ENCODE measurements at regions not wholly inside any gene's neighbourhood (a gene's known extent, or its start where the extent isn't known, plus 50 kb on each side); places are given as distances from the start of the nearest gene placed in this dataset.

GRCh38 chr1:31522556-31522845, 53.8 kb upstream of the TINAGL1 start:
- DNase-seq (ENCODE audit: low read depth in 2 of 2) = no peak
- TF ChIP-seq, protein P1, sequence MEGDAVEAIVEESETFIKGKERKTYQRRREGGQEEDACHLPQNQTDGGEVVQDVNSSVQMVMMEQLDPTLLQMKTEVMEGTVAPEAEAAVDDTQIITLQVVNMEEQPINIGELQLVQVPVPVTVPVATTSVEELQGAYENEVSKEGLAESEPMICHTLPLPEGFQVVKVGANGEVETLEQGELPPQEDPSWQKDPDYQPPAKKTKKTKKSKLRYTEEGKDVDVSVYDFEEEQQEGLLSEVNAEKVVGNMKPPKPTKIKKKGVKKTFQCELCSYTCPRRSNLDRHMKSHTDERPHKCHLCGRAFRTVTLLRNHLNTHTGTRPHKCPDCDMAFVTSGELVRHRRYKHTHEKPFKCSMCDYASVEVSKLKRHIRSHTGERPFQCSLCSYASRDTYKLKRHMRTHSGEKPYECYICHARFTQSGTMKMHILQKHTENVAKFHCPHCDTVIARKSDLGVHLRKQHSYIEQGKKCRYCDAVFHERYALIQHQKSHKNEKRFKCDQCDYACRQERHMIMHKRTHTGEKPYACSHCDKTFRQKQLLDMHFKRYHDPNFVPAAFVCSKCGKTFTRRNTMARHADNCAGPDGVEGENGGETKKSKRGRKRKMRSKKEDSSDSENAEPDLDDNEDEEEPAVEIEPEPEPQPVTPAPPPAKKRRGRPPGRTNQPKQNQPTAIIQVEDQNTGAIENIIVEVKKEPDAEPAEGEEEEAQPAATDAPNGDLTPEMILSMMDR (IDR thresholded peaks at IDR 0.05; ENCODE audit: low read depth, low read length) = no peak
- H3K4me3 ChIP-seq (replicated peaks in 1 of 2; ENCODE audit: low read depth in 2 of 2, low read length in 2 of 2) = no peak overlapping the region

GRCh38 chr1:31523012-31523411, 53.3 kb upstream of the TINAGL1 start:
- peak in 1 of 2 donors; percentile 9 for DNase-seq (ENCODE audit: low read depth in 2 of 2)
- no peak overlapping the region for H3K4me3 ChIP-seq (replicated peaks in 1 of 2; ENCODE audit: low read depth in 2 of 2, low read length in 2 of 2)
- TF ChIP-seq, protein P1 (IDR thresholded peaks at IDR 0.05; ENCODE audit: low read depth, low read length) = no peak

DNA sequence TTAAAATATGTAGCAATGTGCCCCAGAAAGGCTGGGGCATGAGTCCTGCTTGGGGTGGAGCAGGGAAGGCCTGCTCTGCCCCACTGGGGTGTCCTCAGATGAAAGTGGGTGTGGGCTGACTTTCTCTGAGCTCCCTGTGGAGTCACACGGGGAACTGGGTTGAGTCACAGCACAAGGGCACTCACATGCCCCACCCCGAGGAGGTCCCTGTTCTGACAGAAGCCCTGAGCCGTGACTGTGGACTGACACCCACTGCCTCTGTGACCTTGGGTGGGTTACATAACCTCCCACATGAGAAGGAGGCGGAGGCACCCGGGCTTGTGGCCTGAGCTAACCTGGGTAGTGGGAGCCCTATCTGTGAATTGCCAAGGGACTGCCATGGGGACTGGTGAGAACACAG, 52.5 kb upstream of the TINAGL1 start:
- H3K4me3 ChIP-seq (replicated peaks in 1 of 2; ENCODE audit: low read depth in 2 of 2, low read length in 2 of 2) = no peak overlapping the region
- TF ChIP-seq, protein P1 (IDR thresholded peaks at IDR 0.05; ENCODE audit: low read depth, low read length) = no peak
- DNase-seq (ENCODE audit: low read depth in 2 of 2) = no peak

DNA sequence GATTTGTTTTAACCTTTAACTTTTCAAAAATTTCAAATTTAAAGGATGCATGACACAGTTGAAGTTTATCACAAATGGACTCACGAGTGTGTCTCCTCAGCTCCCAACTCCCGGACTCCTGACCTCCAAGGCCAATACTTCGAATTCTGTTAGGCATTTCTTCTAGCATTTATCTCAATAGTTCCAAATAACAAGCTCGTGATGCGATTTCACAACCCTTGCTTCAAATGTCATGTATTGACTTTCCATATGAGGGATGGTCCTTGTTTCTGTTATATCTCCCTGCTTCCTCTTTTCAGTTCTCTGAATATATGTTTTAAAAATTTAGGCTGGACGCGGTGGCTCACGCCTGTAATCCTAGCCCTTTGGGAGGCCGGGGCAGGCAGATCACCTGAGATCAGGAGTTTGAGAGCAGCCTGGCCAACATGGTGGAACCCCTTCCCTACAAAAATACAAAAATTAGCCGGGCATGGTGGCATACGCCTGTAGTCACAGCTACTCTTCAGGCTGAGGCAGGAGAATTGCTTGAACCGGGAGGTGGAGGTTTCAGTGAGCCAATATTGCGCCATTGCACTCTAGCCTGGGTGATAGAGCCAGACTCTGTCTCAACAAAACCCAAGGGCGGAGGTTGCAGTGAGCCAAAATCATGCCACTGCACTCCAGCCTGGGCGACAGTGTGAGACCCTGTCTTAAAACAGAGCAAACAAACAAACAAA, 52.0 kb upstream of the TINAGL1 start:
- TF ChIP-seq, protein P1 (IDR thresholded peaks at IDR 0.05; ENCODE audit: low read depth, low read length) = no peak
- H3K4me3 ChIP-seq (replicated peaks in 1 of 2; ENCODE audit: low read depth in 2 of 2, low read length in 2 of 2) = no peak overlapping the region
- DNase-seq (ENCODE audit: low read depth in 2 of 2) = no peak
